ENCODE measurements at regions not wholly inside any gene's neighbourhood (a gene's known extent, or its start where the extent isn't known, plus 50 kb on each side); places are given as distances from the start of the nearest gene placed in this dataset.

DNA sequence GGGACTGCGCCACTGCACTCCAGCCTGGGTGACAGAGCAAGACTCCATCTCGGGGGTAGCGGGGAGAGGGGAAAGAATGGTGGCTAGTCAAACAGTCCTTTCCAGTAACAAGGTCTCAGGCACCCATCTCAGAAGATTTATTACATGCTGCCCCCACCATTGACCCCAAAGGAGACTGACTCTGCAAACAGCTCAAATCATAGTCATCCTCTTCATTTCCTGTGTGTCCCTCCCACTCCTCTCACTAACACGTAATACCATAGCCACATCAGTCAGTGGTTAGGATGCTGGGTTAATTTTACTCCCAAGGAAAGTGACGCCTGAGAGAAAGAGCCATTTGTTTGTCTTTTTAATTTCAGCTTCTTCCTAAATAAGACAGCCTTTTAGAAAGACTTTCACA lies 56.6 kb upstream of the BET1 start (continued):
- no peak for TF ChIP-seq ZBTB33 (IDR thresholded peaks at IDR 0.05; ENCODE audit: borderline replicate concordance, low read depth)
- no peak for TF ChIP-seq FOXM1 (IDR thresholded peaks at IDR 0.05; ENCODE audit: low read depth)

- TF ChIP-seq, protein P1, sequence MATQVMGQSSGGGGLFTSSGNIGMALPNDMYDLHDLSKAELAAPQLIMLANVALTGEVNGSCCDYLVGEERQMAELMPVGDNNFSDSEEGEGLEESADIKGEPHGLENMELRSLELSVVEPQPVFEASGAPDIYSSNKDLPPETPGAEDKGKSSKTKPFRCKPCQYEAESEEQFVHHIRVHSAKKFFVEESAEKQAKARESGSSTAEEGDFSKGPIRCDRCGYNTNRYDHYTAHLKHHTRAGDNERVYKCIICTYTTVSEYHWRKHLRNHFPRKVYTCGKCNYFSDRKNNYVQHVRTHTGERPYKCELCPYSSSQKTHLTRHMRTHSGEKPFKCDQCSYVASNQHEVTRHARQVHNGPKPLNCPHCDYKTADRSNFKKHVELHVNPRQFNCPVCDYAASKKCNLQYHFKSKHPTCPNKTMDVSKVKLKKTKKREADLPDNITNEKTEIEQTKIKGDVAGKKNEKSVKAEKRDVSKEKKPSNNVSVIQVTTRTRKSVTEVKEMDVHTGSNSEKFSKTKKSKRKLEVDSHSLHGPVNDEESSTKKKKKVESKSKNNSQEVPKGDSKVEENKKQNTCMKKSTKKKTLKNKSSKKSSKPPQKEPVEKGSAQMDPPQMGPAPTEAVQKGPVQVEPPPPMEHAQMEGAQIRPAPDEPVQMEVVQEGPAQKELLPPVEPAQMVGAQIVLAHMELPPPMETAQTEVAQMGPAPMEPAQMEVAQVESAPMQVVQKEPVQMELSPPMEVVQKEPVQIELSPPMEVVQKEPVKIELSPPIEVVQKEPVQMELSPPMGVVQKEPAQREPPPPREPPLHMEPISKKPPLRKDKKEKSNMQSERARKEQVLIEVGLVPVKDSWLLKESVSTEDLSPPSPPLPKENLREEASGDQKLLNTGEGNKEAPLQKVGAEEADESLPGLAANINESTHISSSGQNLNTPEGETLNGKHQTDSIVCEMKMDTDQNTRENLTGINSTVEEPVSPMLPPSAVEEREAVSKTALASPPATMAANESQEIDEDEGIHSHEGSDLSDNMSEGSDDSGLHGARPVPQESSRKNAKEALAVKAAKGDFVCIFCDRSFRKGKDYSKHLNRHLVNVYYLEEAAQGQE (IDR thresholded peaks at IDR 0.05; ENCODE audit: low read depth, low read length), result no peak
- no peak for TF ChIP-seq YY1 (IDR thresholded peaks at IDR 0.05; ENCODE audit: low read depth)
- TF ChIP-seq SIN3A (IDR thresholded peaks at IDR 0.05; ENCODE audit: borderline replicate concordance, low read depth, low read length), result no peak
- no peak for TF ChIP-seq FOXM1 (IDR thresholded peaks at IDR 0.05; ENCODE audit: low read depth)
- TF ChIP-seq EZH2phosphoT487 (IDR thresholded peaks at IDR 0.05; ENCODE audit: borderline replicate concordance, low read depth), result no peak
- TF ChIP-seq POLR2AphosphoS5 (IDR thresholded peaks at IDR 0.05; ENCODE audit: low read depth, low read length), result no peak
- no peak for TF ChIP-seq CHD2 (IDR thresholded peaks at IDR 0.05; ENCODE audit: low read length, partially characterized antibody)
- TF ChIP-seq RFX5 (IDR thresholded peaks at IDR 0.05; ENCODE audit: low read length), result no peak
- TF ChIP-seq, protein P2, sequence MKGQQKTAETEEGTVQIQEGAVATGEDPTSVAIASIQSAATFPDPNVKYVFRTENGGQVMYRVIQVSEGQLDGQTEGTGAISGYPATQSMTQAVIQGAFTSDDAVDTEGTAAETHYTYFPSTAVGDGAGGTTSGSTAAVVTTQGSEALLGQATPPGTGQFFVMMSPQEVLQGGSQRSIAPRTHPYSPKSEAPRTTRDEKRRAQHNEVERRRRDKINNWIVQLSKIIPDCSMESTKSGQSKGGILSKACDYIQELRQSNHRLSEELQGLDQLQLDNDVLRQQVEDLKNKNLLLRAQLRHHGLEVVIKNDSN (IDR thresholded peaks at IDR 0.05; ENCODE audit: borderline replicate concordance, low read depth), result no peak
- no peak for TF ChIP-seq SMC3 (IDR thresholded peaks at IDR 0.05; ENCODE audit: low read depth, low read length)
- H4K20me1 ChIP-seq (ENCODE audit: insufficient read depth), result no peaks in the 10 kb centered on the region
- ChIA-PET POLR2A (no interaction called here), CTCF (interaction anchor here (1.1 to 2.6 kb wide), 3 partner anchors 9 to 39 kb away, joined by 3 to 5 read pairs (median 3); no protein-coding TSS in a partner anchor)
- no peak overlapping the region for H3K4me2 ChIP-seq
- H3K9ac ChIP-seq, result no peak overlapping the region
- no peaks in the 10 kb centered on the region for H3K36me3 ChIP-seq (replicated peaks in 1 of 2; ENCODE audit: control insufficient read depth in 1 of 2, insufficient read depth in 2 of 2, low read length in 1 of 2)
- peaks cover 24% of the 10 kb centered on the region for H3F3A ChIP-seq (replicated peaks; ENCODE audit: insufficient read depth)
- H3K79me2 ChIP-seq (ENCODE audit: insufficient read depth), result no peaks in the 10 kb centered on the region
- H3K9me2 ChIP-seq, result no peaks in the 10 kb centered on the region
- peaks cover 7 to 10% of the 10 kb centered on the region in 2 experiments for H3K4me1 ChIP-seq (ENCODE audit: control insufficient read depth in 1 of 2, insufficient read depth in 2 of 2, low read depth in 1 of 2, low read length in 1 of 2)
- no peak overlapping the region for H3K4me3 ChIP-seq (ENCODE audit: low read depth in 2 of 2, low read length in 1 of 2)
- no peaks in the 10 kb centered on the region for H3K27me3 ChIP-seq (ENCODE audit: insufficient read depth)
- no peak overlapping the region for H3K27ac ChIP-seq (ENCODE audit: low read depth in 2 of 2, low read length in 1 of 2)
- WGBS (ENCODE audit: low lambda C conversion rate), result 93% methylated on average over 3 of the region's 3 CpGs
- DNase-seq, result no peak
- no peak overlapping the region for H2AFZ ChIP-seq (ENCODE audit: low read depth)
- H3K9me3 ChIP-seq, result no peaks in the 10 kb centered on the region
Measured at GRCh38 chr7:94061326-94061725, 57.2 kb upstream of the BET1 start.

All from SK-N-SH (cell line).